WERI-Rb-1 (cell line): ENCODE measurements at regions not wholly inside any gene's neighbourhood (a gene's known extent, or its start where the extent isn't known, plus 50 kb on each side); places are given as distances from the start of the nearest gene placed in this dataset.

ENCODE experiments used
- DNase-seq: peaks from one replicate; pipeline ENCODE4 v3.0.0-alpha.2; 2020
- H3K27ac ChIP-seq: fragments of 250-450 bp; sonication (Bioruptor Pico); 2 replicates; pipeline ENCODE4 v1.5.1; 2020; ENCODE audit warnings: mild to moderate bottlenecking, moderate library complexity
- H3K27me3 ChIP-seq: fragments of 250-450 bp; sonication (Bioruptor Pico); 2 replicates; pipeline ENCODE4 v1.5.1; 2021; ENCODE audit warnings: mild to moderate bottlenecking, low read depth, moderate library complexity; ENCODE audit not compliant: insufficient read depth, severe bottlenecking
- H3K36me3 ChIP-seq: fragments of 250-450 bp; sonication (Bioruptor Pico); 2 replicates; pipeline ENCODE4 v1.5.1; 2020; ENCODE audit warnings: mild to moderate bottlenecking, moderate library complexity
- H3K4me3 ChIP-seq: 2 replicates; pipeline ENCODE4 v1.5.1; 2011; ENCODE audit warnings: low read depth, mild to moderate bottlenecking, control low read depth, low read length
- H3K9me3 ChIP-seq: fragments of 250-450 bp; sonication (Bioruptor Pico); 2 replicates; pipeline ENCODE4 v1.5.1; 2021; ENCODE audit warnings: mild to moderate bottlenecking, moderate library complexity; ENCODE audit not compliant: severe bottlenecking
- TF ChIP-seq, protein P1 (sequence below): IDR thresholded peaks from 2 replicates; pipeline ENCODE4 v1.5.1; 2011; ENCODE audit warnings: low read depth, mild to moderate bottlenecking, control low read depth, inconsistent platforms, low read length

DNA sequence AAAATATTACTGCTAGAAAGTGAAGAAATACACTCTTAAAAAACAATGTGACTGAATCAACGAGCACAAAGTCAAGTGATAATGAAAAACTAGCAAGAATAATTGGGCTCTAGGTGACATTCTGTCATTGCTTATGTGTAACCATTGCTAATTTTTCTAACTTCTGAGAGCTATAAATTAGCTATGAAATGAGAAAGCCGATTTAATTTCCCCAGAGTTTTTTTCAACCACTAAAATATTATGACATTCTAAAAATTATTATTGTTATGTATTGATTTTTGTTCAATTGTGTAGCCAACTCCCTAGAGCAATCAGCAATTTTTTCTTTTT lies 458.6 kb upstream of the ATXN8OS start:
- Histone ChIP-seq H3K27ac (no peak overlapping the region), H3K4me3 (no peak overlapping the region), H3K9me3 (no peaks in the 10 kb centered on the region), H3K36me3 (no peaks in the 10 kb centered on the region), H3K27me3 (no peaks in the 10 kb centered on the region)
- TF ChIP-seq, protein P1, sequence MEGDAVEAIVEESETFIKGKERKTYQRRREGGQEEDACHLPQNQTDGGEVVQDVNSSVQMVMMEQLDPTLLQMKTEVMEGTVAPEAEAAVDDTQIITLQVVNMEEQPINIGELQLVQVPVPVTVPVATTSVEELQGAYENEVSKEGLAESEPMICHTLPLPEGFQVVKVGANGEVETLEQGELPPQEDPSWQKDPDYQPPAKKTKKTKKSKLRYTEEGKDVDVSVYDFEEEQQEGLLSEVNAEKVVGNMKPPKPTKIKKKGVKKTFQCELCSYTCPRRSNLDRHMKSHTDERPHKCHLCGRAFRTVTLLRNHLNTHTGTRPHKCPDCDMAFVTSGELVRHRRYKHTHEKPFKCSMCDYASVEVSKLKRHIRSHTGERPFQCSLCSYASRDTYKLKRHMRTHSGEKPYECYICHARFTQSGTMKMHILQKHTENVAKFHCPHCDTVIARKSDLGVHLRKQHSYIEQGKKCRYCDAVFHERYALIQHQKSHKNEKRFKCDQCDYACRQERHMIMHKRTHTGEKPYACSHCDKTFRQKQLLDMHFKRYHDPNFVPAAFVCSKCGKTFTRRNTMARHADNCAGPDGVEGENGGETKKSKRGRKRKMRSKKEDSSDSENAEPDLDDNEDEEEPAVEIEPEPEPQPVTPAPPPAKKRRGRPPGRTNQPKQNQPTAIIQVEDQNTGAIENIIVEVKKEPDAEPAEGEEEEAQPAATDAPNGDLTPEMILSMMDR: no peak
- no peak for DNase-seq

DNA sequence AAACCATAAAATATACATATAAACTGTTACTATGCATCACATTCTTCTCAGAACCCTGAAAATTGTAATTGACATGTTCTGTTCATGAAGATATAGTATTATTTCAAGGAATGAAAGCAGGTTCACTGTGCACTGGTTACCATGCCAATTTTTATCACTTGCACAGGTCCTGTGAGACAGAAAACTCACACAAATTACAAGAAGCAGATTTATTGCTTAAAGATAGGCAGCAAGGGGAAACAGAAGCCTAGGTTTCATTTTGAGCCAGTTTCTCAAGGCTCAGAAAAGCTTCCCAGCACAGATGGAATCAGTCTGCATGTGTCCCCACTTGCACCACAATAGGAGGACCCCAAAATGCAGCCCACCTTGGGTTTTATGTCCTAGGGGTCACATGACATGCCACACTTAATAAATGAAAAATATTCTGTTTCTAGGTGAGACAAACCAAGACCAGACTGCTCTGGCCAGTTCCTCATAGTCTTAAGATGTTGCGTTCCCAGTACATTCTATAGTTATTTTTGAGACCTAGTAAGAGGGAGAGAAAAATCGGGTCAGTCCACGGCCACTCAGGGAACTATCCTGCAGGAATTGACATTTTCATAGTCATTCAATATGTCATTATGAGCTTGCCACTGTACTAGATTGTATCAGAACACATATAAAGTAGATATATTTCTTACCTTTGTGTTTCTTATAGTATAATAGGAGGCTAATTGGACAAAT lies 459.1 kb upstream of the ATXN8OS start:
- TF ChIP-seq, protein P1: no peak
- no peak overlapping the region for H3K27ac ChIP-seq
- DNase-seq: no peak
- no peaks in the 10 kb centered on the region for H3K36me3 ChIP-seq
- H3K27me3 ChIP-seq: no peaks in the 10 kb centered on the region
- no peak overlapping the region for H3K4me3 ChIP-seq
- H3K9me3 ChIP-seq: no peaks in the 10 kb centered on the region

- DNase-seq: no peak
- H3K27ac ChIP-seq: no peak overlapping the region
- TF ChIP-seq, protein P1: no peak
- H3K4me3 ChIP-seq: no peak overlapping the region
- no peaks in the 10 kb centered on the region for H3K27me3 ChIP-seq
- no peaks in the 10 kb centered on the region for H3K9me3 ChIP-seq
- no peaks in the 10 kb centered on the region for H3K36me3 ChIP-seq
Observed at GRCh38 chr13:69644447-69644846, 463.2 kb upstream of the ATXN8OS start.

GRCh38 chr13:69641773-69642172 lies 465.9 kb upstream of the ATXN8OS start:
- Histone ChIP-seq H3K9me3 (no peaks in the 10 kb centered on the region), H3K4me3 (no peak overlapping the region), H3K36me3 (no peaks in the 10 kb centered on the region), H3K27me3 (no peaks in the 10 kb centered on the region), H3K27ac (no peak overlapping the region)
- DNase-seq: no peak
- TF ChIP-seq, protein P1: no peak

DNA sequence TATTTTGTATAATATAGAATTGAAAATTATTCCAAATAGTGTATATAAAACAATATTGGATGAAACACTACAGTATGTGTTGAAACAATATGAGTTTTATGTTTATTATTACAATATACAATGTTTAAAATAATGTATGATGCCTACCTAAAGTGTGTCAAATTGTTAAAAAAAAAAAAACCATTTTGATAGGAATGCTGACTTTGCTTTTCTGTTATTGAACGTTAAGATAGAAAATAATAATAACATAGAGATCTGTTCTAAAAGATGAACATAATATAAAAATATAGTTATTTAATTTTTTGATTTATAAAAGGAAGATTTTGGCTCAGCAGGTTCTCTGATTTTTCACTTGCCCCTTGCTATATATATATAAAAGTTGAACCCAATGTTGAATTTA lies 474.6 kb upstream of the ATXN8OS start:
- Histone ChIP-seq H3K36me3 (no peaks in the 10 kb centered on the region), H3K9me3 (no peaks in the 10 kb centered on the region), H3K4me3 (no peak overlapping the region), H3K27me3 (no peaks in the 10 kb centered on the region), H3K27ac (no peak overlapping the region)
- no peak for DNase-seq
- TF ChIP-seq, protein P1: no peak

- TF ChIP-seq, protein P1: no peak
- Histone ChIP-seq H3K36me3 (no peaks in the 10 kb centered on the region), H3K27me3 (no peaks in the 10 kb centered on the region), H3K9me3 (no peaks in the 10 kb centered on the region), H3K4me3 (no peak overlapping the region), H3K27ac (no peak overlapping the region)
- DNase-seq: no peak
Observed at GRCh38 chr13:69623973-69624372, 483.7 kb upstream of the ATXN8OS start.
